ENCODE measurements at regions not wholly inside any gene's neighbourhood (a gene's known extent, or its start where the extent isn't known, plus 50 kb on each side); places are given as distances from the start of the nearest gene placed in this dataset.

DNA sequence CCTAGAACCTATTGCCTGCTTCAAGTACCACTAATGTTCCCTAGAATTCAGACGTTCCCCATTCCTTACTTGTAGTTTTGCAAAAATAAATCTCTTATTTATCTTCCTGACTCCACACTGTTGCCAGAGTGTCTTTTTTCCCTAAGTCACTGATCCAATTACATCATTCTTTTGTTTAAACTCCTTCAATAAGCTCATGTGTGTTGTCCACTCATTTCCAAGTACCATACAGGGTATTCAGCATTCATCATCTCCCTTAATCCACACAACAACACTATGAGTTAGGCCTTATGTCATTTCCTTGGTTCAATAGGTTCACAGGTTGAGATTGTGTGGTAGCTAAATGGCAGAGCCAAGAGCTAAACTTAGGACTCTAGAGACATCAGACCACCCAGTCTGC, 119.9 kb upstream of the RHOBTB1 start:
- no peak for TF ChIP-seq EZH2 (IDR thresholded peaks at IDR 0.05; ENCODE audit: borderline replicate concordance, low read depth, low read length, severe bottlenecking)
- no peak for TF ChIP-seq CTCF (IDR thresholded peaks at IDR 0.05; ENCODE audit: borderline replicate concordance, extremely low read depth, low read length, poor library complexity, severe bottlenecking)
